ENCODE measurements at regions not wholly inside any gene's neighbourhood (a gene's known extent, or its start where the extent isn't known, plus 50 kb on each side); places are given as distances from the start of the nearest gene placed in this dataset.

DNA sequence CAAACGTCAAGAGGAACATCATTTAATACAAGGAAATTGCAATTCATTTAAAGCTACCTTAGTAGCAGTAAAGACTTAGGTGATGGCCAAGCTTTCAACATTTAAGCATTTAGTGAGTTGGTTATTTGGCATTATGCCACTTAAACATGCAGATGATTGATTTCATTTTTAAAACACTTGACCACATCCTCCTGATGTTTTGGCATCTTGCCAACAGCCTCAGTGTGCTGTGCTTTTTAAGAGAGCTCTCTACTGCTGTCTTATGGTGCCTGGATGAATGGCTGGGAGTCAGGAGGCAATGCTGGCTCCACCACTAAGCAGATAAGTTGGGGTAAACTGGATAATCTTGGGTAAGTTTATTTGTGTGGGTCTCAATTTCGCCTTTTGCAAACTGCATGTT lies 364.5 kb downstream of the MAN2A1 start:
- no peak overlapping the region for H3K4me3 ChIP-seq
- H3K9me2 ChIP-seq (replicated peaks; ENCODE audit: insufficient read depth) = no peaks in the 10 kb centered on the region
- no peaks in the 10 kb centered on the region for H3K79me2 ChIP-seq
- H3K4me2 ChIP-seq = no peak overlapping the region
- 73% methylated on average over 2 of the region's 2 CpGs for whole genome bisulfite sequencing (ENCODE audit: low lambda C conversion rate, missing lambda C conversion rate)
- H4K20me1 ChIP-seq (ENCODE audit: insufficient read depth, poor library complexity, severe bottlenecking) = no peaks in the 10 kb centered on the region
- no peak overlapping the region for H2AFZ ChIP-seq
- no peaks in the 10 kb centered on the region for H3K27me3 ChIP-seq
- TF ChIP-seq EZH2 (IDR thresholded peaks at IDR 0.05; ENCODE audit: borderline replicate concordance) (no peak), EZH2phosphoT487 (IDR thresholded peaks at IDR 0.05; ENCODE audit: low read depth, severe bottlenecking, unreplicated experiment) (no peak)
- TF ChIP-seq, protein P1, sequence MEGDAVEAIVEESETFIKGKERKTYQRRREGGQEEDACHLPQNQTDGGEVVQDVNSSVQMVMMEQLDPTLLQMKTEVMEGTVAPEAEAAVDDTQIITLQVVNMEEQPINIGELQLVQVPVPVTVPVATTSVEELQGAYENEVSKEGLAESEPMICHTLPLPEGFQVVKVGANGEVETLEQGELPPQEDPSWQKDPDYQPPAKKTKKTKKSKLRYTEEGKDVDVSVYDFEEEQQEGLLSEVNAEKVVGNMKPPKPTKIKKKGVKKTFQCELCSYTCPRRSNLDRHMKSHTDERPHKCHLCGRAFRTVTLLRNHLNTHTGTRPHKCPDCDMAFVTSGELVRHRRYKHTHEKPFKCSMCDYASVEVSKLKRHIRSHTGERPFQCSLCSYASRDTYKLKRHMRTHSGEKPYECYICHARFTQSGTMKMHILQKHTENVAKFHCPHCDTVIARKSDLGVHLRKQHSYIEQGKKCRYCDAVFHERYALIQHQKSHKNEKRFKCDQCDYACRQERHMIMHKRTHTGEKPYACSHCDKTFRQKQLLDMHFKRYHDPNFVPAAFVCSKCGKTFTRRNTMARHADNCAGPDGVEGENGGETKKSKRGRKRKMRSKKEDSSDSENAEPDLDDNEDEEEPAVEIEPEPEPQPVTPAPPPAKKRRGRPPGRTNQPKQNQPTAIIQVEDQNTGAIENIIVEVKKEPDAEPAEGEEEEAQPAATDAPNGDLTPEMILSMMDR (IDR thresholded peaks at IDR 0.05; ENCODE audit: poor library complexity) = peak; percentile 20
- DNase-seq (ENCODE audit: low spot score) = peak; percentile 59
- no peaks in the 10 kb centered on the region for H3K9me3 ChIP-seq (ENCODE audit: low read depth)
- no peak overlapping the region for H3K27ac ChIP-seq
- H3K36me3 ChIP-seq (replicated peaks; ENCODE audit: insufficient read depth, low read depth) = no peaks in the 10 kb centered on the region
- no peaks in the 10 kb centered on the region for H3K4me1 ChIP-seq (ENCODE audit: insufficient read depth)

DNA sequence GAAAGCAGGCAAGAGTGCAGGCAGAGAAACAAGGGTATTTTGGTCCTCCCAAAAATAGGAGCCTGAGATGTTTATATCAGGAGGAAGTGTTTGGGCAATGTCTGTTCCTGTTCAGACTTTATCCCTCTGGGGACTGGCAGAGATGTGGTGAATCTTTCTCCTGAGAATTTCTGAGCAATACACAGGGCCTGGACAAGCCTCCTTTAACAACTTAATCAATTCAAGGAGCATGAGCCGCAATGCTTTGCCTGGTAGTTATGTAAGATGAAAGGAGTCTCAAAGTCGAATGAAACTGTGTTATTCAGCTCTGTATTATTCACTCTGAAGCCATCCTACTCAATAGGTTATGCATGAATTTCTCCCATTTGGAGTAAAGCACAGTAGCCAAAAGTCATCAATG lies 365.6 kb downstream of the MAN2A1 start:
- no peak overlapping the region for H3K27ac ChIP-seq
- no peak for DNase-seq (ENCODE audit: low spot score)
- H2AFZ ChIP-seq = no peak overlapping the region
- no peak overlapping the region for H3K4me3 ChIP-seq
- no peaks in the 10 kb centered on the region for H3K79me2 ChIP-seq
- H3K4me2 ChIP-seq = no peak overlapping the region
- WGBS (ENCODE audit: low lambda C conversion rate, missing lambda C conversion rate) = 83% methylated on average over 2 of the region's 2 CpGs
- no peaks in the 10 kb centered on the region for H4K20me1 ChIP-seq (ENCODE audit: insufficient read depth, poor library complexity, severe bottlenecking)
- H3K36me3 ChIP-seq (replicated peaks; ENCODE audit: insufficient read depth, low read depth) = no peaks in the 10 kb centered on the region
- no peaks in the 10 kb centered on the region for H3K9me3 ChIP-seq (ENCODE audit: low read depth)
- H3K4me1 ChIP-seq (ENCODE audit: insufficient read depth) = no peaks in the 10 kb centered on the region
- no peaks in the 10 kb centered on the region for H3K27me3 ChIP-seq
- TF ChIP-seq EZH2 (IDR thresholded peaks at IDR 0.05; ENCODE audit: borderline replicate concordance) = no peak
- TF ChIP-seq, protein P1 (IDR thresholded peaks at IDR 0.05; ENCODE audit: poor library complexity) = no peak
- no peak for TF ChIP-seq EZH2phosphoT487 (IDR thresholded peaks at IDR 0.05; ENCODE audit: low read depth, severe bottlenecking, unreplicated experiment)
- H3K9me2 ChIP-seq (replicated peaks; ENCODE audit: insufficient read depth) = no peaks in the 10 kb centered on the region

DNA sequence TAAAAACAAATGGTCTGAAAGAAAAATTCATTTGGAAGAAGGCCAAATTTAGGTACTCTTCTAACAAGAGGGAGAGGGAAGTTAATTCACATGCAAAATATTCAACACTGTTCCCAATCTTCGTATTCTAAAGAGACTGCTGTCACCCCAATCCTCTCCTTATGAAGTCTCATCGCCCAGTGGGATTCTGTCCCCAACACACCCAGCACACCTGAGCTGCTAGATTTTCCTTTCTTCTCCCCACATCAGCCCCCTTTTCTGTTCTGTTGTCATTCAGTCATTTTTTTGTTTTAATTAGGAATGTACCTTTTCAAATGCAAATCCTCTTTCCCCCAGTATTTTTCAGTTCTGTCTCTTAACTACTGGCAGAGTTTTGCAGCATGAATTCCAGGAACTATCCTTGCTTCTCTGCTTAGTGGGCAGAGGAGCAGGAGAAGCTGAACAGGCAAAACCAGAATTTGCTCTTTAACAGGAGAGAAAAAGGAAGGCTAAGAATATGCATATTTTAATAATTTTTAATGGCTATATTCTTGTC lies 366.9 kb downstream of the MAN2A1 start:
- H3K4me1 ChIP-seq (ENCODE audit: insufficient read depth) = no peaks in the 10 kb centered on the region
- no peaks in the 10 kb centered on the region for H3K79me2 ChIP-seq
- no peaks in the 10 kb centered on the region for H3K9me2 ChIP-seq (replicated peaks; ENCODE audit: insufficient read depth)
- DNase-seq (ENCODE audit: low spot score) = no peak
- H3K4me3 ChIP-seq = no peak overlapping the region
- no peak overlapping the region for H2AFZ ChIP-seq
- TF ChIP-seq EZH2phosphoT487 (IDR thresholded peaks at IDR 0.05; ENCODE audit: low read depth, severe bottlenecking, unreplicated experiment) (no peak), EZH2 (IDR thresholded peaks at IDR 0.05; ENCODE audit: borderline replicate concordance) (no peak)
- TF ChIP-seq, protein P1 (IDR thresholded peaks at IDR 0.05; ENCODE audit: poor library complexity) = no peak
- H3K27me3 ChIP-seq = no peaks in the 10 kb centered on the region
- no peak overlapping the region for H3K4me2 ChIP-seq
- WGBS (ENCODE audit: low lambda C conversion rate, missing lambda C conversion rate) = 84% methylated on average over 2 of the region's 2 CpGs
- H3K9me3 ChIP-seq (ENCODE audit: low read depth) = no peaks in the 10 kb centered on the region
- H4K20me1 ChIP-seq (ENCODE audit: insufficient read depth, poor library complexity, severe bottlenecking) = no peaks in the 10 kb centered on the region
- H3K27ac ChIP-seq = no peak overlapping the region
- no peaks in the 10 kb centered on the region for H3K36me3 ChIP-seq (replicated peaks; ENCODE audit: insufficient read depth, low read depth)

DNA sequence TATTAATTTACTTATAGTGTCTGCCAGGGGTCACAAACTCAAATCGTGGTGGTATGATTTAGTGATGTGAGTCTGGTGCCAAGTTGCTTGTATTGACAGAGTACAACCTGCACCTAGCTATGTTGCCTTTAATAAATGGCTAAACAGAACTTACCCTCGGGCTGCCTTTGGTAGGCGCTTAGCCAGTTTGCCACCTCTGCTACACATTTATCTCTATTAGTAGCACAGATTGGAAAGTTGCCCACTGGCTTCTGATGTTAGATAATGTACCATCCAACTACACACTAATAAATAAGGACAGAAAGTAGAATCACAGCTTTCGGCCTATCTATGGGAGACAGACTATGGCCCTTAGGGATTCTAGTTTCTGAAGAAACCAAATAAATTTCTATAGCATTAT lies 368.4 kb downstream of the MAN2A1 start:
- H3K9me2 ChIP-seq (replicated peaks; ENCODE audit: insufficient read depth) = no peaks in the 10 kb centered on the region
- no peak overlapping the region for H3K4me3 ChIP-seq
- H3K27ac ChIP-seq = no peak overlapping the region
- DNase-seq (ENCODE audit: low spot score) = no peak
- H3K9me3 ChIP-seq (ENCODE audit: low read depth) = no peaks in the 10 kb centered on the region
- no peak overlapping the region for H3K4me2 ChIP-seq
- no peaks in the 10 kb centered on the region for H3K36me3 ChIP-seq (replicated peaks; ENCODE audit: insufficient read depth, low read depth)
- no peaks in the 10 kb centered on the region for H4K20me1 ChIP-seq (ENCODE audit: insufficient read depth, poor library complexity, severe bottlenecking)
- no peak overlapping the region for H2AFZ ChIP-seq
- H3K79me2 ChIP-seq = no peaks in the 10 kb centered on the region
- H3K4me1 ChIP-seq (ENCODE audit: insufficient read depth) = no peaks in the 10 kb centered on the region
- H3K27me3 ChIP-seq = no peaks in the 10 kb centered on the region
- 94% methylated on average over 4 of the region's 4 CpGs for WGBS (ENCODE audit: low lambda C conversion rate, missing lambda C conversion rate)
- no peak for TF ChIP-seq EZH2phosphoT487 (IDR thresholded peaks at IDR 0.05; ENCODE audit: low read depth, severe bottlenecking, unreplicated experiment)
- TF ChIP-seq, protein P1 (IDR thresholded peaks at IDR 0.05; ENCODE audit: poor library complexity) = no peak
- no peak for TF ChIP-seq EZH2 (IDR thresholded peaks at IDR 0.05; ENCODE audit: borderline replicate concordance)

Data from hepatocyte (in vitro differentiated cells).